SK-N-SH (cell line): ENCODE measurements at regions not wholly inside any gene's neighbourhood (a gene's known extent, or its start where the extent isn't known, plus 50 kb on each side); places are given as distances from the start of the nearest gene placed in this dataset.

Experiments
- CTCF ChIA-PET: fragments of 300-600, 350-600 bp; formaldehyde crosslinking; extraction: SDS; loops from one replicate; lab custom pipeline; 2021; lab: Yijun Ruan, JAX
- POLR2A ChIA-PET: fragments of 350-600 bp; sonication (Branson Sonifier 250); formaldehyde crosslinking; extraction: SDS; loops from one replicate; lab custom pipeline; 2020; ENCODE audit warnings: antibody characterized with exemption, inconsistent platforms; lab: Yijun Ruan, JAX
- DNase-seq: peaks from one replicate; pipeline ENCODE4 v3.0.0; 2012
- H2AFZ ChIP-seq: fragments of 200-600 bp; sonication (generic); 2 replicates; pipeline ENCODE4 v1.8.1; 2016; ENCODE audit warnings: antibody characterized with exemption, mild to moderate bottlenecking, low read depth
- H3F3A ChIP-seq: fragments of 200-600 bp; sonication (generic); replicated peaks from 2 replicates; pipeline ENCODE3; 2016; ENCODE audit warnings: antibody characterized with exemption, mild to moderate bottlenecking; ENCODE audit not compliant: insufficient read depth
- H3K27ac ChIP-seq, 2 experiments: fragments of 200-500 bp in 1 of 2; fragments of 200-600 bp in 1 of 2; sonication (Bioruptor generic) in 1 of 2; sonication (generic), shearing (Covaris generic) in 1 of 2; 2 replicates each; pipeline versions ENCODE4 v1.5.1 to v1.6.1; 2014 to 2016; ENCODE audit warnings: low read depth in 2 of 2, inconsistent platforms in 1 of 2, low read length in 1 of 2, mild to moderate bottlenecking in 1 of 2, mixed read lengths in 1 of 2
- H3K27me3 ChIP-seq: fragments of 200-600 bp; sonication (generic), shearing (Covaris generic); 2 replicates; pipeline ENCODE4 v1.6.1; 2016; ENCODE audit warnings: mixed run types; ENCODE audit not compliant: insufficient read depth
- H3K36me3 ChIP-seq, 2 experiments: fragments of 200-500 bp in 1 of 2; fragments of 200-600 bp in 1 of 2; sonication (Bioruptor generic) in 1 of 2; sonication (generic) in 1 of 2; replicated peaks in 1 of 2; 2 replicates each; pipeline versions ENCODE3 to v1.5.1; 2014 to 2016; ENCODE audit warnings: low read length in 1 of 2, mild to moderate bottlenecking in 1 of 2; ENCODE audit not compliant: insufficient read depth in 2 of 2, control insufficient read depth in 1 of 2
- H3K4me1 ChIP-seq, 2 experiments: fragments of 200-500 bp in 1 of 2; fragments of 200-600 bp in 1 of 2; sonication (Bioruptor generic) in 1 of 2; sonication (generic), shearing (Covaris generic) in 1 of 2; 2 replicates each; pipeline versions ENCODE4 v1.5.1 to v1.6.1; 2014 to 2016; ENCODE audit warnings: low read depth in 1 of 2, low read length in 1 of 2, mixed run types in 1 of 2; ENCODE audit not compliant: insufficient read depth in 2 of 2, control insufficient read depth in 1 of 2
- H3K4me2 ChIP-seq: fragments of 200-600 bp; sonication (generic), shearing (Covaris generic); 2 replicates; pipeline ENCODE4 v1.6.1; 2017; ENCODE audit warnings: mixed run types
- H3K4me3 ChIP-seq, 2 experiments: fragments of 200-500 bp in 1 of 2; fragments of 200-600 bp in 1 of 2; sonication (Bioruptor generic) in 1 of 2; sonication (generic), shearing (Covaris generic) in 1 of 2; 2 replicates each; pipeline versions ENCODE4 v1.5.1 to v1.8.1; 2014 to 2016; ENCODE audit warnings: low read depth in 2 of 2, inconsistent platforms in 1 of 2, low read length in 1 of 2, mild to moderate bottlenecking in 1 of 2, mixed read lengths in 1 of 2, moderate library complexity in 1 of 2
- H3K79me2 ChIP-seq: fragments of 200-600 bp; sonication (generic); 2 replicates; pipeline ENCODE4 v1.8.1; 2017; ENCODE audit warnings: mild to moderate bottlenecking; ENCODE audit not compliant: insufficient read depth
- H3K9ac ChIP-seq: fragments of 200-600 bp; sonication (generic); 2 replicates; pipeline ENCODE4 v1.6.1; 2017; ENCODE audit warnings: mixed run types
- H3K9me2 ChIP-seq: fragments of 200-600 bp; sonication (generic); 2 replicates; pipeline ENCODE4 v1.6.1; 2017; ENCODE audit warnings: mixed run types
- H3K9me3 ChIP-seq: fragments of 200-600 bp; sonication (generic); 2 replicates; pipeline ENCODE4 v1.6.1; 2017; ENCODE audit warnings: mixed run types, mild to moderate bottlenecking, moderate library complexity
- H4K20me1 ChIP-seq: fragments of 200-600 bp; sonication (generic); 2 replicates; pipeline ENCODE4 v1.6.1; 2017; ENCODE audit warnings: mild to moderate bottlenecking, mixed run types; ENCODE audit not compliant: insufficient read depth
- CTCF ChIP-seq: fragments of 200-600 bp; sonication (generic); IDR thresholded peaks from 2 replicates; pipeline ENCODE4 v1.6.1; 2017; ENCODE audit warnings: antibody characterized with exemption, mild to moderate bottlenecking, moderate library complexity
- EP300 ChIP-seq, 2 experiments: IDR thresholded peaks; 2 replicates each; pipeline versions ENCODE4 v1.4.0 to v1.6.1; 2012; ENCODE audit warnings: borderline replicate concordance in 1 of 2, low read depth in 1 of 2, low read length in 1 of 2
- GABPA ChIP-seq: IDR thresholded peaks from 2 replicates; pipeline ENCODE4 v1.4.0; 2012; ENCODE audit warnings: low read depth, mild to moderate bottlenecking
- GATA2 ChIP-seq: sonication (generic); formaldehyde crosslinking; IDR thresholded peaks from 2 replicates; pipeline ENCODE4 v1.5.0; 2020; ENCODE audit warnings: mild to moderate bottlenecking, missing genetic modification reagents
- JUND ChIP-seq: IDR thresholded peaks from 2 replicates; pipeline ENCODE4 v1.4.0; 2012
- MAX ChIP-seq: IDR thresholded peaks from 2 replicates; pipeline ENCODE4 v1.4.0; 2012; ENCODE audit warnings: low read depth
- MEF2A ChIP-seq: IDR thresholded peaks from 2 replicates; pipeline ENCODE4 v1.4.0; 2012; ENCODE audit warnings: low read depth, borderline replicate concordance
- POLR2AphosphoS5 ChIP-seq: IDR thresholded peaks from 2 replicates; pipeline ENCODE4 v1.6.1; 2012; ENCODE audit warnings: low read depth, low read length
- RCOR1 ChIP-seq: fragments of 150-350 bp; IDR thresholded peaks from 2 replicates; pipeline ENCODE4 v1.6.1; 2017; ENCODE audit warnings: antibody characterized with exemption, low read length
- REST ChIP-seq: IDR thresholded peaks from 2 replicates; pipeline ENCODE4 v1.6.1; 2012; ENCODE audit warnings: mild to moderate bottlenecking, low read depth, low read length, moderate library complexity
- RFX5 ChIP-seq: IDR thresholded peaks from 2 replicates; pipeline ENCODE4 v1.6.1; 2012; ENCODE audit warnings: mild to moderate bottlenecking, improper control_type of control experiment, low read length
- RXRA ChIP-seq: IDR thresholded peaks from 2 replicates; pipeline ENCODE4 v1.4.0; 2012; ENCODE audit warnings: low read depth, mild to moderate bottlenecking, borderline replicate concordance
- TAF1 ChIP-seq: IDR thresholded peaks from 2 replicates; pipeline ENCODE4 v1.6.1; 2012; ENCODE audit warnings: low read depth, mild to moderate bottlenecking, low read length, moderate library complexity, borderline replicate concordance
- TCF12 ChIP-seq: IDR thresholded peaks from 2 replicates; pipeline ENCODE4 v1.4.0; 2012
- TEAD4 ChIP-seq: IDR thresholded peaks from 2 replicates; pipeline ENCODE4 v1.4.0; 2012; ENCODE audit warnings: mild to moderate bottlenecking, borderline replicate concordance; ENCODE audit not compliant: insufficient read depth
- USF1 ChIP-seq: IDR thresholded peaks from 2 replicates; pipeline ENCODE4 v1.4.0; 2012; ENCODE audit warnings: low read depth, borderline replicate concordance
- USF2 ChIP-seq: fragments of 150-350 bp; IDR thresholded peaks from 2 replicates; pipeline ENCODE4 v1.6.1; 2017; ENCODE audit warnings: antibody characterized with exemption, low read length, low read depth, borderline replicate concordance
- ZBTB33 ChIP-seq: IDR thresholded peaks from 2 replicates; pipeline ENCODE4 v1.4.0; 2012; ENCODE audit warnings: low read depth, borderline replicate concordance
- WGBS: methylation state at CpG from one replicate; pipeline ENCODE4 v1.1.6; 2017; ENCODE audit warnings: low lambda C conversion rate; 5-methylcytosine and 5-hydroxymethylcytosine counted together

GRCh38 chr6:140732155-140732554 is 1357.7 kb upstream of the CITED2 start (continued):
- TF ChIP-seq USF1 (no peak), RCOR1 (no peak), CTCF (no peak), MAX (no peak), RFX5 (no peak), TCF12 (no peak), JUND (no peak)

- Histone ChIP-seq H3K79me2 (no peaks in the 10 kb centered on the region), H3K9me2 (0 out of 2 replicates have a peak, but pooled peaks cover 3% of the 10 kb centered on the region), H4K20me1 (no peaks in the 10 kb centered on the region), H3K9me3 (no peaks in the 10 kb centered on the region), H3K4me3 (no peak overlapping the region), H3K4me1 (no peaks in the 10 kb centered on the region), H3K9ac (no peak overlapping the region), H2AFZ (no peak overlapping the region; the same call in 1 of the 2 replicates), H3K27me3 (no peaks in the 10 kb centered on the region), H3K36me3 (no peaks in the 10 kb centered on the region), H3K27ac (no peak overlapping the region), H3F3A (no peaks in the 10 kb centered on the region), H3K4me2 (no peak overlapping the region)
- TF ChIP-seq MEF2A (no peak), GABPA (no peak), MAX (no peak), EP300 (IDR thresholded peaks at IDR 0.05; ENCODE audit: borderline replicate concordance in 1 of 2, low read depth in 1 of 2, low read length in 1 of 2) (no peak), RXRA (no peak), POLR2AphosphoS5 (no peak), TAF1 (no peak), GATA2 (no peak), RFX5 (no peak)
- ChIA-PET POLR2A (no interaction called here), CTCF (no interaction called here)
- no peak for DNase-seq
- WGBS = 16% methylated on average over 3 of the region's 3 CpGs
Measured at GRCh38 chr6:140731741-140732140, 1357.3 kb upstream of the CITED2 start.

- ChIA-PET POLR2A (no interaction called here), CTCF (no interaction called here)
- H3K27ac ChIP-seq = no peak overlapping the region
- no peaks in the 10 kb centered on the region for H3K4me1 ChIP-seq
- no peaks in the 10 kb centered on the region for H3K27me3 ChIP-seq
- no peaks in the 10 kb centered on the region for H4K20me1 ChIP-seq
- peaks cover 10% of the 10 kb centered on the region for H3K9me3 ChIP-seq
- H3K9me2 ChIP-seq = no peaks in the 10 kb centered on the region
- no peaks in the 10 kb centered on the region for H3K79me2 ChIP-seq
- no peak for DNase-seq
- no peak overlapping the region for H3K9ac ChIP-seq
- H2AFZ ChIP-seq = no peak overlapping the region
- H3K4me2 ChIP-seq = no peak overlapping the region
- no peaks in the 10 kb centered on the region for H3F3A ChIP-seq
- H3K36me3 ChIP-seq = peaks cover 0 to 8% of the 10 kb centered on the region in 2 experiments
- no peak overlapping the region for H3K4me3 ChIP-seq
- TF ChIP-seq TCF12 = no peak
- TF ChIP-seq ZBTB33 = no peak
- TF ChIP-seq USF2 = no peak
- no peak for TF ChIP-seq GABPA
- TF ChIP-seq REST = no peak
- TF ChIP-seq TEAD4 = no peak
Measured at GRCh38 chr6:140729521-140729920, 1355.1 kb upstream of the CITED2 start.
